Kasumi-1 (cell line): ENCODE measurements at regions not wholly inside any gene's neighbourhood (a gene's known extent, or its start where the extent isn't known, plus 50 kb on each side); places are given as distances from the start of the nearest gene placed in this dataset.

Experiments
- DNase-seq, 2 experiments: peaks; one replicate each; lab custom pipeline; 2025; lab: John Stamatoyannopoulos, UW

DNA sequence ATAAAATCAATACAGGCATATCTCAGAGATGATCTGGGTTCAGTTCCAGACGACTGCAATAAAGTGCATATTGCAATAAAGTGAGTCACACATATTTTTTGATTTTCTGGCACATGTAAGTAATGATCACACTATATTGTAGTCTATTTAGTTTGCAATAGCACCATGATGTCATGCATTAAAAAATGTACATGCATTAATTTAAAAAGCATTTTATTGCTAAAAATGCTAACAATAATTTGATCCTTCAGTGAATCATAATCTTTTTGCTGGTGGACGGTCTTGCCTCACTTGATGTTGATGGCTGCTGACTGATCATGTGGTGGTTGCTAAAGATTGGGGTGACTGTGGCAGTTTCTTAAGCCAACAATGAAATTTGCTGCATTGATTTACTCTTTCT lies 511.1 kb downstream of the OTOL1 start:
- no peak for DNase-seq

DNA sequence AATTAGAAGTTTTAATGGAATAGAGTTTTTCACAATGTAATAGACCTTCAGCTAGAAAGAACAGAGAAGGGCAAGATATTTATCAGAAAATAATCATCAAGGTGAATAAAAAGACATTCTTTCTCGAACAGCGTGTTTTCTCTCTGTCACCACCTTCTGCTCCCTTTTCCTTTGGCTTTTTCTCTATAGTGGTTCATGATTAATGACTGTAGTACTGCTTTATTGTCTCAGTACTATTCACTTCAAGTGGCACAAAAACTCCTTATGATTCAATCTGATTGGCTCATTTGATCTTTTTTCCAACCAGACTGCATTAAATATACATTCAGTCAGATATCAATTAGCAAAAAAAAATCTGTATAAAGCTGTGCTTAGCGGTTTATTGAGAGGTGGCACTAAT lies 516.0 kb downstream of the OTOL1 start:
- DNase-seq, result no peak

DNA sequence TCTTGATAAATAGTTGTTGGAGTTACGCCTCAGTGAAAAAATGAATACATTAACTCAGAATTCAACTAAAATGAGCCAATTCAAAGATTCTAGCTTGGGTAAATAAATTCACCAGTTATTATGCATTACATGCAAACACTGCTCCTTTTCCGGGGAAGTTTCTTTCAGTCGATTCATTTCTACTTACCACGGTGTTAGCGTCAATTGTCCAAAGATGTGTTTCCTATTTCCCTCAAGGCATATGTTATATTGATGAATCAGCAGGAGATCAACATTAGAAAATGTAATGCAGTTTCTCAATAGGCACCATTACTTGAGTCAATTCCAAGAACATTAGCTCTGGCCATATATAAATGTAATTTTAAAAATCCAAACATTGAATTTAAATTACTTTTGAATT lies 517.7 kb downstream of the OTOL1 start:
- DNase-seq, result no peak

- DNase-seq, result no peak
Measured at GRCh38 chr3:162015856-162016255, 519.2 kb downstream of the OTOL1 start.

- DNase-seq, result no peak
Measured at GRCh38 chr3:162019817-162020216, 523.2 kb downstream of the OTOL1 start.

DNA sequence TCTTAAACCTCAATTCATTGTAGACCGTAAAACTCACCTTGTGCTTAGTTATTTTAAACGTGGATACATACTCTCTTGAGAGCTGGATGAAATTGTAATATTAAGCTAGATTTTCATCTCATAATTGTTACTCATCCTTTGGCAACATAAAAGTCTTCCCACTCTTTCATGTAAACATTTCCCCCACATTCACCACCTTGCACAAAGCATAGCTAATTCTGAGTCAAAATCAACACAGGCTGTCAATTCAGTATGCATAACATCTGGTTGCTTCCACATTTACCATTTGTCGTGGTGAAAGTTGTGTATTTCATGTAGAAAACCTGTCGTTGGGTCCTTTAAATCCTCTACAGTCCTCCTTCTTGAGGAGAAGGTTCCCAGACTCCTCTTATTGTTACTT lies 524.6 kb downstream of the OTOL1 start:
- no peak for DNase-seq

GRCh38 chr3:162022911-162023310 lies 526.3 kb downstream of the OTOL1 start:
- DNase-seq, result no peak

GRCh38 chr3:162029736-162030135 lies 533.1 kb downstream of the OTOL1 start:
- no peak for DNase-seq

- DNase-seq, result no peak
Measured at GRCh38 chr3:162034368-162034767, 537.8 kb downstream of the OTOL1 start.

DNA sequence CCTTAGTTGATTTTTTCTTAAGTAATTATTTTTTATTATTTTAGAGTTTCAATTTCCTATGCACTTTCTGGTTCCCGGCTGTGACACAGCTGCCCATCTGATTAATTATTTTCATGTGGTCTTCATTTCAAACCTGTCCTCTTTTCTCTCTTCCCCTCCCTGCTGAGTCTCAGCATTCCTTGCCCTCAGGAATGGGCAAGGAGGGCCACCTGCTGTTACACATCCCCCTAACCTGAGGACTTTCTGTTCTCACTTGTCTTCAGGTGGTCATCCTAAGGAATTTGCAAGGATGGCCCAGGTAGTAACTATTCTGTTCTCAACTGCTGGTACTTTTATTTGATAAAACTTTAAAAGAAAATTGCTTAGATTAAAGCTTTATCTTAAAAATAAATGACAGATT lies 545.0 kb downstream of the OTOL1 start:
- no peak for DNase-seq

DNA sequence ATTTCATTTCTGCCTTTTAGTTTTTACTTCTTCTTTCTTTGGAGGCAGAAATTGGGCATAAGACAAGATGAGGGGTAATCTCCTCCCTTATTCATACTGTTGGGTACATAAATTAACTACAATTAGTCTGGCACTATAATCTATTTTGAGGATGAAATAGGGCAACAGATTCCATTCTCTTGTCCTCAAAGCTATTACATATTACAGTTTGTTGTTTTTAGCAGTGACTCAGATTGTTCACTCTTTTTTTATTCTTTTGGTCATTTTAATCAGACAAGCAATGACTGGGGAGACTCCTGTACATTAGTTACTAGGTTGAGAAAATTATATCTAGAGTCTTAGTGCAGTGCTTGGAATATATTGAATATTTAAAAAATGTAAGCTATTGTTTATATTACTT lies 556.0 kb downstream of the OTOL1 start:
- DNase-seq, result no peak

DNA sequence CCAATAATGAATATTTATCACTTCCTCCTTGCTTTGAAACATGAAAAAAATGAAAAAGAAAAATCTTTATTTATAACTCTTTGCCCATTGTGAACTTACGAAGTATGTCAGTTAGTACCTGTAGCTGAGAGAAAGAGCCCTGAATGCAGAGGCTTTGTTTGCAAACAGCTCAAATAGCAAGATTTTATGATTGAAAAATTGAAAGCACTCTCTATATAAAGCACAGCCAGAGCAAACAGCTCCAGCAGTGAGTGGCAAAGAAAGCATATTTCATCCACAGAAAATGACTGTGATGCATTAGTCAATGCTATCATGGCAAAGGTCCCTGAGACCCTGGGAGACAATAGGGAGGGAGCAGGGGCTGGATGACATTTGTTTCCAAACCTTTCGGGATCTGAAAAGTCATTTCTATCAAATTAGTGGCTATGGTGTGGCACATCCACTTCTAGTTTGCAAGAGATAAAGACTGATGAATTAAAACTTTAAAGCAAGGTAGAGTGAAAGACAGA lies 576.1 kb downstream of the OTOL1 start:
- DNase-seq, result no peak

- no peak for DNase-seq
Measured at GRCh38 chr3:162073422-162073975, 576.9 kb downstream of the OTOL1 start.

DNA sequence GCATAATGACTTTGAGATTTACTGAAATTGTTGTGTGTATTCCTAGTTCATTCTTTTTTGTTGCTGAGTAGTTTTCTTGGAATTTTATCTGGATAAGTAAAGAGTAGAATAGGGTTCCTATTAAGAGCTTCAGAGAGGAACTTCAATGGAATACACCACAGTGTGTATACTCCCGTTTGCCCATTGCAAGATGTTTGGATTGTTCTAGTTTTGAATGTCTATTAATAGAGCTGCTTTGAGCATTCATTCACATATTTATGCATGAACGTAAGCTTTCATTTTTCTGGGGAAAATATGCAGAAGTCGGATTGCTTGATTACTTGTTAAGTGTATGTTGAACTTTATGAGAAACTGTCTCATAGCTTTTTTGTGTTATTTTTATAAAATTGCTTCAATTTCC lies 580.5 kb downstream of the OTOL1 start:
- no peak for DNase-seq

DNA sequence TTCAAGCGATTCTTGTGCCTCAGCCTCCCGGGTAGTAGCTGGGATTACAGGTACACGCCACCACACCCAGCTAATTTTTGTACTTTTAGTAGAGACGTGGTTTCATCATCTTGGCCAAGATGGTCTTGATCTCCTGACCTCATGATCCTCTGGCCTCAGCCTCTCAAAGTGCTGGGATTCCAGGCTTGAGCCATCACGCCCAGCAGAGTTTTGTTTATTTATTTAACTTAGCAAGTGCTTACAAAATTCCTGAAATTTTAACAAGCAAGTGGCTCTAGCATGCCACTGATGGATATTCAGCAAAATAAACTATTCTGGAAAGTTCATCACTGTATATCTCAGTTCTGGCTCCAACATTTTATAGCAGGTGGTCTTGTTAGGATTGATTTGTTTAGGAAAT lies 585.9 kb downstream of the OTOL1 start:
- DNase-seq, result no peak

DNA sequence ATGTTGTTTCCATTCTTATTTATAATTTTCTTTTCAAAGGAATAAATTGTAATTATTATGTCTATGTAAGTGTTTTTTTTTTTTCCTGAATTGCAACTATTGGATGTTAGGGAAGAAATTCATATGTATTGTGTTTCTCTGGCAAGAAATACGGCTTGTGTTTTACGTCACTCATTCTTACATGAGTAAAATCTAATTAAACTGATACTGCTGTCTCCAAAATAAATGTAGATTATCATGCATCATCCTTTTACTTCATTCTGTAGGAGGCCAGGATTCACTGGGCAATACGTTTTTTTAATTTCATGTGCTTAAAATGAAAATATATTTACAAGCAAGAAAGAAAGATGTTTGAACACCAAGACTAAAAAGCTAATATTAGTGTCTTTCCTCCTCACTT lies 590.8 kb downstream of the OTOL1 start:
- no peak for DNase-seq

- peak; percentile 46 to 72 for DNase-seq
Measured at GRCh38 chr3:162092751-162093150, 596.1 kb downstream of the OTOL1 start.

DNA sequence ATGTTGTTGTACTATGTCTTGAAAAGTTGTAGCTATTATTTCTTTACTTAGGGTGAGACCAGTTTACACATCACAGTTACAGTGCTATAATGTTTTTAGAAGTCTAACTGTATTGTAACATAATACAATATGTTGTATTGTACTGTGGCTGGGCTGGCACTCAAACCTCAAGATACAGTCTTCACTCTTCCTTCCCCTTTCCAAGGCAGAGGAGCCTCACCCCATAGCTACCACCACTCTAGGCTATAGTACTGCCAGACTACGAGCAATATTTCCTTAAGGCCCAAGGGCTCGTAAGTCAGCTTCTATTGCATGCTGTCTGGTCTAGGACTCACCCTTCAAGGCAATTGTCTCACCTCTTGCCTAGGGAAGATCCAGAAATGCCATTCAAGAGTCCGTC lies 597.7 kb downstream of the OTOL1 start:
- DNase-seq, result peak; percentile 86 to 89

DNA sequence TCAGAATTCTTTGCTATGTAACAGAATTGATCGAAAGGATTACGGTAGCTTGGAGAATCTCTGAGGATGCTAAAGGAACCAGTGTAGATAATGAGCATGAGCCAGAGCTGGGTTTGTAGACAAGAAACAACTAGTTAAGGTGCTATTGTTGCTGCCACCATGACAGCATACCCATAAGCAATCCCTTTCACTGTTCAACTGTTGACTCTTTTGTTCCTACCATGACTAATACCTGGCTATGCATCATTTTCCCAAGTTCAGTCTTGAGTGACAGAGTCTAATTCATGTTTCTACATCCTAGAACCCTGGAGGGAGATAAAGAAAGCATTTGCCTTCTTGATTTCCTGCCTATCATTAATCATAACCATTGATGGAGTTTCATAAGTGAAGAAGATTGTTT lies 600.3 kb downstream of the OTOL1 start:
- no peak for DNase-seq

DNA sequence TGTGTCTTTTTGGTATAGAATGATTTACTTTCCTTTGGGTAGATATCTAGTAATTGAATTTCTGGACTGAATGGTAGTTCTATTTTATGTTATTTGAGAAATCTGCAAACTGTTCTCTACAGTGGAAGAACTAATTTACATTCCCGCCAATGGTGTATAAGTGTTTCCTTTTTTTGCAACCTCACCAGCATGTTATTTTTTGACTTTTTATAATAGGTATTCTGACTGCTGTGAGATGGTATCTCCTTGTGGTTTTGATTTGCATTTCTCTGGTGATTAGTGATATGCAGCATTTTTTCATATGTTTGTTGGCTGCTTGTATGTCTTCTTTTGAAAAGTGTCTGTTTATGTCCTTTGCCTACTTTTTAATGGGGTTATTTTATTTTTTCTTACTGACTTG lies 607.2 kb downstream of the OTOL1 start:
- no peak for DNase-seq

GRCh38 chr3:162111861-162112260 lies 615.3 kb downstream of the OTOL1 start:
- DNase-seq, result no peak

DNA sequence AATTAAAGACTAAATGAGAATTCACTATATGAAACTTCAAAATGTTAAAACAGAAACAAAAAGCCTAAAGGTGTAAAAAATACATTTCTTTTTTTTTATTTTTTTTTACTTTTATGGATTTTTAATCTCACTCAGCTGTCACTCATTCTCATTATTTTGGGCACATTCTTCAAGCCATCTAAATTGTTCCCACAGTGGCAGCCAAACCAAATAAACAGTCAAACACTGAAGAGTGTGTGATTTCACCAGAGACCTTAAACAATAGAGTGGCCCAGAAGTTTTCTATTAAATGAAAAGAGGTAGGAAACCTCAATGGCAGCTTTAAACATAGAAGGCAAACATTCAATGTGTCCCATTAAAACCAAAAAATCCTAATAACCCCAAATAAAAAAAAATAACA lies 616.1 kb downstream of the OTOL1 start:
- DNase-seq, result no peak

DNA sequence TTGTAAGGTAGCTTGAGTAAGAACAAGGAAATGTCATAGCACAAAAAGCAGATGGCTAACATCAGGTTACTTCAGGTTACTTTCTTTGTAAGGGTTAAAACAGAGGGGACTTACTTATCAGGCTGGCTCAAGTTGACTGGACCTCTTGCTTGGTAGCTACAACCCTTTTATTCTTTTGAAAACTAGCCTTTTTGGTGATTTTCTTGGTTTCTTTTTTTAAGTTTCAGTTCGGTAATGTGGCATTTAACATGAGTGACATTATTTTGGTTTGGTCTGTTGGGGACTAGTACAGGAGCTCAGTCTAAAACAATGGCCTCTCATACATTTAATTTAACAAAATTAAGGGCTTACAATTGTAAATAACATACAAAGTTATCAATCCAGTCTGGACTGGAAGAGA lies 621.4 kb downstream of the OTOL1 start:
- DNase-seq, result no peak

DNA sequence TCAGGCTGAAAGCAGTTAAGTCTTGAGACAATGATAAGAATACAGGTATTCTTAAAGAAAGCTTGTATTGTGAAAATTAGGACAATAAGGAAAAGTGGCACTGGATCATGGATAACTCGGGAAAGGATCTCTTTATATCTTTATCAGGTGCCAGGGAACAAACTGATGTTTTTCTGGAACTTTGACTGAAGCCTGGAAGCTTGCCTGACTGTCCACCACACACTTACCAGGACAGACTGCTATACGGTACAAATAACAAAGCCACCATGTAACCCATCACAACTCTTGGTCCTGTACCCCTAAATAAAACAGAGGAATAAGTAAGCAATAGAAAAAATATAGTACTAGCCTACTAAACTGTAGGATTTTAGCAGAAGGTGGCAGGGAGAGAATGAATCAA lies 623.0 kb downstream of the OTOL1 start:
- no peak for DNase-seq

GRCh38 chr3:162122405-162122804 lies 625.8 kb downstream of the OTOL1 start:
- DNase-seq, result no peak
